PC-9 (cell line): ENCODE measurements at regions not wholly inside any gene's neighbourhood (a gene's known extent, or its start where the extent isn't known, plus 50 kb on each side); places are given as distances from the start of the nearest gene placed in this dataset.

Source experiments
- BruUV-seq: library from RNA; stranded (reverse); fragments of 400-500 nt; replicated peaks from 2 replicates; lab custom pipeline; 2021; lab: Mats Ljungman, UMichigan
- CTCF ChIA-PET: fragments of 300-600 bp; sonication (Branson Sonifier 250); formaldehyde crosslinking; loops from one replicate; lab custom pipeline; 2022; ENCODE audit warnings: antibody characterized with exemption; lab: Charles Lee
- POLR2A ChIA-PET: fragments of 300-600 bp; sonication (Branson Sonifier 250); formaldehyde crosslinking; loops from one replicate; lab custom pipeline; 2022; ENCODE audit warnings: antibody characterized with exemption; ENCODE audit not compliant: unreplicated experiment; lab: Charles Lee
- DNase-seq, 2 experiments: peaks; one replicate each; pipeline versions ENCODE4 v3.0.0 to v3.0.0-alpha.2; 2015 to 2022; ENCODE audit warnings: mixed read lengths in 1 of 2
- H2AFZ ChIP-seq: fragments of 200-600 bp; sonication (generic); 2 replicates; pipeline ENCODE4 v1.8.1; 2017; ENCODE audit warnings: antibody characterized with exemption
- H3F3A ChIP-seq: fragments of 200-600 bp; sonication (generic); 2 replicates; pipeline ENCODE4 v1.8.1; 2017; ENCODE audit warnings: antibody characterized with exemption, mild to moderate bottlenecking, low read depth; ENCODE audit not compliant: insufficient read depth
- H3K27ac ChIP-seq: fragments of 200-600 bp; sonication (generic); 2 replicates; pipeline ENCODE4 v1.6.1; 2016; ENCODE audit warnings: mixed run types
- H3K27me3 ChIP-seq: fragments of 200-600 bp; sonication (generic); 2 replicates; pipeline ENCODE4 v1.6.1; 2016; ENCODE audit warnings: low read depth, mixed run types; ENCODE audit not compliant: insufficient read depth
- H3K36me3 ChIP-seq: fragments of 200-600 bp; sonication (generic); 2 replicates; pipeline ENCODE4 v1.6.1; 2016; ENCODE audit warnings: low read depth, mixed run types
- H3K4me1 ChIP-seq: fragments of 200-600 bp; sonication (generic); replicated peaks from 2 replicates; pipeline ENCODE4 v1.6.1; 2016; ENCODE audit warnings: mixed run types; ENCODE audit not compliant: insufficient read depth
- H3K4me2 ChIP-seq: fragments of 200-600 bp; sonication (generic); 2 replicates; pipeline ENCODE4 v1.6.1; 2017; ENCODE audit warnings: mixed run types
- H3K4me3 ChIP-seq: fragments of 200-600 bp; sonication (generic); 2 replicates; pipeline ENCODE4 v1.6.1; 2016; ENCODE audit warnings: mixed run types
- H3K79me2 ChIP-seq: fragments of 200-600 bp; sonication (generic); 2 replicates; pipeline ENCODE4 v1.6.1; 2017; ENCODE audit warnings: low read depth, mixed run types
- H3K9me2 ChIP-seq: fragments of 200-600 bp; sonication (generic); 2 replicates; pipeline ENCODE4 v1.8.1; 2017; ENCODE audit warnings: mild to moderate bottlenecking; ENCODE audit not compliant: insufficient read depth
- H3K9me3 ChIP-seq: fragments of 200-600 bp; sonication (generic); 2 replicates; pipeline ENCODE4 v1.8.1; 2016; ENCODE audit warnings: low read depth; ENCODE audit not compliant: insufficient read depth
- H4K20me1 ChIP-seq: fragments of 200-600 bp; sonication (generic); 2 replicates; pipeline ENCODE4 v1.8.1; 2017; ENCODE audit not compliant: insufficient read depth
- EZH2 ChIP-seq: fragments of 200-600 bp; sonication (generic); IDR thresholded peaks from 2 replicates; pipeline ENCODE4 v1.8.0; 2017; ENCODE audit warnings: antibody characterized with exemption, low read depth
- intact Hi-C: fragments of 100-400 bp; cut with micrococcal nuclease; formaldehyde crosslinking; loops from one replicate; pipeline ENCODE4 v1.10.0; 2022; ENCODE audit not compliant: unreplicated experiment
- TF ChIP-seq, protein P1 (sequence below): fragments of 200-600 bp; sonication (generic); conservative IDR thresholded peaks from 2 replicates; pipeline ENCODE4 v1.6.1; 2017; ENCODE audit warnings: mixed run types, antibody characterized with exemption, mild to moderate bottlenecking, moderate library complexity

- Histone ChIP-seq H3K36me3 (no peaks in the 10 kb centered on the region), H3K4me1 (no peaks in the 10 kb centered on the region), H2AFZ (no peak overlapping the region), H3K9me3 (no peaks in the 10 kb centered on the region), H4K20me1 (no peaks in the 10 kb centered on the region), H3F3A (no peaks in the 10 kb centered on the region), H3K4me3 (no peak overlapping the region), H3K79me2 (no peaks in the 10 kb centered on the region), H3K27ac (no peak overlapping the region), H3K27me3 (no peaks in the 10 kb centered on the region), H3K4me2 (no peak overlapping the region), H3K9me2 (no peaks in the 10 kb centered on the region)
- CTCF ChIA-PET: no interaction called here
- no peak for DNase-seq
- no TSS peak for BruUV-seq
- POLR2A ChIA-PET: no interaction called here
- TF ChIP-seq, protein P1, sequence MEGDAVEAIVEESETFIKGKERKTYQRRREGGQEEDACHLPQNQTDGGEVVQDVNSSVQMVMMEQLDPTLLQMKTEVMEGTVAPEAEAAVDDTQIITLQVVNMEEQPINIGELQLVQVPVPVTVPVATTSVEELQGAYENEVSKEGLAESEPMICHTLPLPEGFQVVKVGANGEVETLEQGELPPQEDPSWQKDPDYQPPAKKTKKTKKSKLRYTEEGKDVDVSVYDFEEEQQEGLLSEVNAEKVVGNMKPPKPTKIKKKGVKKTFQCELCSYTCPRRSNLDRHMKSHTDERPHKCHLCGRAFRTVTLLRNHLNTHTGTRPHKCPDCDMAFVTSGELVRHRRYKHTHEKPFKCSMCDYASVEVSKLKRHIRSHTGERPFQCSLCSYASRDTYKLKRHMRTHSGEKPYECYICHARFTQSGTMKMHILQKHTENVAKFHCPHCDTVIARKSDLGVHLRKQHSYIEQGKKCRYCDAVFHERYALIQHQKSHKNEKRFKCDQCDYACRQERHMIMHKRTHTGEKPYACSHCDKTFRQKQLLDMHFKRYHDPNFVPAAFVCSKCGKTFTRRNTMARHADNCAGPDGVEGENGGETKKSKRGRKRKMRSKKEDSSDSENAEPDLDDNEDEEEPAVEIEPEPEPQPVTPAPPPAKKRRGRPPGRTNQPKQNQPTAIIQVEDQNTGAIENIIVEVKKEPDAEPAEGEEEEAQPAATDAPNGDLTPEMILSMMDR: no peak
- no peak for TF ChIP-seq EZH2
- intact Hi-C loops: no loop called here
Observed at GRCh38 chr21:27740084-27740483, 773.2 kb upstream of the ADAMTS5 start.

GRCh38 chr21:27739187-27739586, 772.3 kb upstream of the ADAMTS5 start:
- intact Hi-C loops: no loop called here

DNA sequence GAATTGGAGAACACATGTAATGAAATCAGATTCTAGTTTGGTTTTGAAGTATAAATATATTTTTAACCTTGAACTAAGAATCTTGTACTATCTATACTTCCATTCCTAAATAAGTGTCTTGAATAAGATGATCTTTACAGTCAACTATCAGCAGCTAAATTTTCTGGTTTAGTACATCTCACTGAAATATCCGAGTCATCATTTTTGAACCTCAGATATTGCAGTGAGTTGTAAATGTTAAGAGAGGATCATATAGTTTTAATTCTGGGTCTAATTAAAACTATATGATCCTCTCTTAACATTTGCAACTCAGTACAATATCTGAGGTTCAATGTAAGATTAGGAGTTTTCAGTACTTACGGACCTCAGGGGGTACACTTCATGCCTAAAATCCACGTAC, 768.8 kb upstream of the ADAMTS5 start:
- Histone ChIP-seq H3K9me3 (no peaks in the 10 kb centered on the region), H3K79me2 (no peaks in the 10 kb centered on the region), H3K27me3 (no peaks in the 10 kb centered on the region), H3K4me3 (no peak overlapping the region), H3K36me3 (no peaks in the 10 kb centered on the region), H4K20me1 (no peaks in the 10 kb centered on the region), H2AFZ (no peak overlapping the region), H3K4me2 (no peak overlapping the region), H3K4me1 (no peaks in the 10 kb centered on the region), H3K9me2 (no peaks in the 10 kb centered on the region), H3K27ac (no peak overlapping the region), H3F3A (no peaks in the 10 kb centered on the region)
- POLR2A ChIA-PET: no interaction called here
- TF ChIP-seq, protein P1: no peak
- no peak for TF ChIP-seq EZH2
- BruUV-seq: no TSS peak
- DNase-seq: no peak
- CTCF ChIA-PET: no interaction called here
- intact Hi-C loops: no loop called here

More at GRCh38 chr21:27739187-27739586, 772.3 kb upstream of the ADAMTS5 start:
- Histone ChIP-seq H3K36me3 (no peaks in the 10 kb centered on the region), H3K27me3 (no peaks in the 10 kb centered on the region), H3K27ac (no peak overlapping the region), H3K4me2 (no peak overlapping the region), H2AFZ (no peak overlapping the region), H3K9me3 (no peaks in the 10 kb centered on the region), H3K4me3 (no peak overlapping the region), H3K9me2 (no peaks in the 10 kb centered on the region), H3F3A (no peaks in the 10 kb centered on the region), H3K4me1 (no peaks in the 10 kb centered on the region), H4K20me1 (no peaks in the 10 kb centered on the region), H3K79me2 (no peaks in the 10 kb centered on the region)
- DNase-seq: no peak
- no TSS peak for BruUV-seq
- ChIA-PET CTCF (no interaction called here), POLR2A (no interaction called here)
- TF ChIP-seq EZH2: no peak

- Histone ChIP-seq H3K4me1 (no peaks in the 10 kb centered on the region), H3K27ac (no peak overlapping the region), H3K9me2 (no peaks in the 10 kb centered on the region), H3F3A (no peaks in the 10 kb centered on the region), H3K79me2 (no peaks in the 10 kb centered on the region), H3K4me3 (no peak overlapping the region), H3K27me3 (no peaks in the 10 kb centered on the region), H4K20me1 (no peaks in the 10 kb centered on the region), H3K9me3 (no peaks in the 10 kb centered on the region), H3K4me2 (no peak overlapping the region), H3K36me3 (no peaks in the 10 kb centered on the region), H2AFZ (no peak overlapping the region)
- no TSS peak for BruUV-seq
- CTCF ChIA-PET: no interaction called here
- intact Hi-C loops: no loop called here
- POLR2A ChIA-PET: no interaction called here
- TF ChIP-seq, protein P1: no peak
- TF ChIP-seq EZH2: no peak
- no peak for DNase-seq
Observed at GRCh38 chr21:27734146-27734545, 767.3 kb upstream of the ADAMTS5 start.
